ENCODE measurements at regions not wholly inside any gene's neighbourhood (a gene's known extent, or its start where the extent isn't known, plus 50 kb on each side); places are given as distances from the start of the nearest gene placed in this dataset.

GRCh38 chr14:101056446-101056845, 152.9 kb upstream of the RTL1 start:
- TF ChIP-seq CTCF (IDR thresholded peaks at IDR 0.05) = no peak
- no peak for TF ChIP-seq POLR2A (IDR thresholded peaks at IDR 0.05)
- TF ChIP-seq POLR2AphosphoS5 (IDR thresholded peaks at IDR 0.05) = no peak

Data from prostate gland (tissue), 2 donors.